GM19043 (cell line): ENCODE measurements at regions not wholly inside any gene's neighbourhood (a gene's known extent, or its start where the extent isn't known, plus 50 kb on each side); places are given as distances from the start of the nearest gene placed in this dataset.
"Not testable (repeated sequence)": the region's sequence is repeated elsewhere in the genome, so short reads cannot be mapped to it uniquely, and the experiment has no call there.

Experiments used
- ATAC-seq: cut with Tn5 transposase; IDR thresholded peaks from one replicate; pipeline ENCODE4 v1.9.1; 2021; ENCODE audit warnings: low read depth; ENCODE audit not compliant: unreplicated experiment

DNA sequence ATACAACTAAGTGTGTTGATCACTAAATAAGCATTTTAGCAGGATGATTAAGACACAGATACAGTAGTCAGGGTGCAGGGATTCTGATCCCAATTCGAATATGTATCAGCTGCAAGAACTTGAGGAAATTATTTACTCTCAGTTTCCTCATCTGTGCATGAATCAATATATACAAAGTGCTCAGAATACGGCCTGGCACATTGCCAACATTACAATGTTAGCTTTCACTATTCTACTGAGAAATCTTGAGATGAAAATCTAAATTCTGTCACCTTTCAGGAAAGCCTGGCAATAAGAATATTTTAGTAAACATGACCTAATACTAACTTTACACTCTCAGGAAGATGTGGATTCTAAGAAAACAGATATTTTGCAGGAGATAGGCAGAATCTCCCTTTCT is 1001.6 kb upstream of the IGFBP7 start:
- ATAC-seq = no peak

DNA sequence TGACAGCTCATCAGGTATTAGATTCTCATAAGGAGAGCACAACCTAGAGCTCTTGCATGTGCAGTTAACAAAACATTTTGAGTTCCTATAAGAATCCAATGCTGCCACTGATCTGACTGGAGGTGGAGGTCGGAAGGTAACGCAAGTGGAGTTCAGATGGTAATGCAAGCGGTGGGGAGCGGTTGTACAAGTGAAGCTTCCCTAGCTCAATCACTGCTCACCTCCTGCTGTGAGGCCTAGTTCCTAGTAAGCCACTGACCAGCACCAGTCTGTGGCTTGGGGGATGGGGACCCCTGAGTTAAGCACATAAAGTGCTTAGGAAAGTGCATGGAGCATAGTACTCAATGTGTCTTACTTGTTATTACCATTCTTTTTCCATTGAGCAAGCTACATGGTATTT is 983.2 kb upstream of the IGFBP7 start:
- no peak for ATAC-seq

DNA sequence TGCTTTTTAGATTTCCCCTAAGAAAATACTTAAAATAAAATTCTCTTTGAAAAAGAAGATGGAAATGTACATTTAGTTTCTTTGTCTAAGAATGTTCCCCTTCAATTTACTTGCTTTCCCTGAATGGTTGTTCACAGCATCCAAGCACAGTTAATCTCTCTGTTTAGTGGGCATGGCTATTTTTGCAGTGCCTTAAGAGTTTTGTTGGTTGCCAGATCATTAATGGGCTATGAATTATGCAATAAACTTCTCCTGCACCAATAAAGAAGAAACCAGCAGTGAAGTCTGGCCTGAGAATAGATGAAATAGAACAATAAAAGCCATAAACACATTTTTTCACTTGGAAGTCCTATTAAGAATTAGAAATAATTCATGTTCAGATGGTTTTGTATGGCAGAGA is 980.4 kb upstream of the IGFBP7 start:
- ATAC-seq = no peak

DNA sequence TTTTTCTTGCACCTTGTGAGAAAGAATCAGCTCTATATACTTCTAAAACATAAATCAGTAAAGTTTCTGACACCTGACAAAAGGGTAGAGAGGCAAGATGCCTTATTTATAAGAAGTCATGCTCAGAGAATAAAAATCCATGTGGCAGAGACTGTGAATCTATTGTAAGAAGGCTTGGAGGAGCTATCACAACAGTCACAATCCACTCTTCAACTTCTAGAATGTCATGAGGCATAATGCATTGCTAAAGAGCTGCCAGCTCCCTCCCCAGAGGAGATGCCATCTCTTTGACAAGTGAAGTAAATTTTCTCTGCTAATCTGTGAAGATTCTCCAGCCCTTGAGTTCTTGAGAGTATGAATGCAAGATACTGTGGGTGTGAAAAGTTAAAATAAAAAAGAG is 971.2 kb upstream of the IGFBP7 start:
- ATAC-seq = no peak

DNA sequence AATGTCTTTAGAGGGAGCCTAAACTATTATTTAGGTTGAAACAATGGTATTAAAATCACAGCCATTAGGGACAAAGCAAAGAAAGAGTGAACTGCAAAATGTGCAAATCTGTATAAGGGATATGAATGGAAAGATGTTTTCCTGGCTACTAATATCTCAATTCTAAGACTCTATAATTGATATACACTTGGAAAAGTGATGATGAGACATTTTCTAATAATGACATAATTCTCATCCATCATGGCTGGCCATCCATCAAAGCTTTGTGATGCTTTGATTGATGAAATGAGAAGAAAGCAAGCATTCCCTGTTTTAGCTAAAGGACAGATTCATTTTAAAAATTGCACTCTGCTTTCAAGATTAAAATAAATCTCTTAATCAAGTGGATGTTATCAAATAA is 965.5 kb upstream of the IGFBP7 start:
- no peak for ATAC-seq

DNA sequence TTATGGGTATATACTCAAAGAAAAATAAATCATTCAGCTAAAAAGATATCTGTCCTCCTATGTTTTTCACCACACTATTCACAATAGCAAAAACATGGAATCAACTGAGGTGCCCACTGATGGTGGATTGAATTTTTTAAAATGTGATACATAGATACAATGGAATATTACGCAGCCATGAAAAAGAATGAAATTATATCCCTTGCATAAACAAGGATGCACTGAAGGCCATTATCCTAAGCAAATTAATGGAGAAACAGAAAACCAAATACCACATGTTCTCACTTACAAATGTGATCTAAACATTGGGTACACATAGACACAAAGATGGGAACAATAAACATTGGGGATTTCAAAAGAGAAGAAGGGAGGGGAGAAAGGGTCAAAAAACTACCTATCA is 964.2 kb upstream of the IGFBP7 start:
- no peak for ATAC-seq

DNA sequence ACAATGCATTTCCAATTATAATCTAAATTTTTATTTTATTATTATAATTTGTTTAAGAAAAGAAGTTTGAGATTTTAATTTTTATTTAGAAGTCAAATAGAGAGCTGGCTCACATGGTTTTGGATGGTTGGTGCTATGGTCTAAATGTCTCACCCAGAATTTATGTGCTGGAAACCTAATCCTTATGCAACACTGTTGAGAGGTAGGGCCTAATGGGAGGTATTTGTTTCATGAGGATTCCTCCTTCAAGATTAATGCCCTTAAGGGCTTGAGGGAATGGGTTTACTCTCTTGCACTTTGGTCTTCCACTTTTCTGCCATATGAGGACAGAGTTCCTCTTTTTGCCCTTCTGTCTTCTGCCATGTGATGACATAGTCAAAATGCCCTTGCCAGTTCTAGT is 960.5 kb upstream of the IGFBP7 start:
- no peak for ATAC-seq

DNA sequence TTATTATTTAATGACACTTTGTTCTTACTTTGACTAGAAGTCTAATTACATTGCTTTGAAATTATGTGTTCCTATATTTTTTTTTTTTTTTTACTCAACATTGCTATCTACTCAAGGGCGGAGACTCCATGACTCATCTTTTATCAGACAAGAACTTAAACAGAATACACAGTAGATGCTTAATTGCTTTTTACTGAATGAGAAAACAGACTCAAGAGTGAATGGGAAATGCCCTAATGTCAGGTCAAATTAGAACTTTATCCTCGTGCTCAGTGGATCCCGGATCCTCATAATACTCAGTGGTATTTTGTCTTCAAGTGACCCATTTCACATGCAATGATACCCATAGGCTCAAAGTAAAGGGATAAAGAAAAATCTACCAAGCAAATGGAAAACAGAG is 954.5 kb upstream of the IGFBP7 start:
- no peak for ATAC-seq

DNA sequence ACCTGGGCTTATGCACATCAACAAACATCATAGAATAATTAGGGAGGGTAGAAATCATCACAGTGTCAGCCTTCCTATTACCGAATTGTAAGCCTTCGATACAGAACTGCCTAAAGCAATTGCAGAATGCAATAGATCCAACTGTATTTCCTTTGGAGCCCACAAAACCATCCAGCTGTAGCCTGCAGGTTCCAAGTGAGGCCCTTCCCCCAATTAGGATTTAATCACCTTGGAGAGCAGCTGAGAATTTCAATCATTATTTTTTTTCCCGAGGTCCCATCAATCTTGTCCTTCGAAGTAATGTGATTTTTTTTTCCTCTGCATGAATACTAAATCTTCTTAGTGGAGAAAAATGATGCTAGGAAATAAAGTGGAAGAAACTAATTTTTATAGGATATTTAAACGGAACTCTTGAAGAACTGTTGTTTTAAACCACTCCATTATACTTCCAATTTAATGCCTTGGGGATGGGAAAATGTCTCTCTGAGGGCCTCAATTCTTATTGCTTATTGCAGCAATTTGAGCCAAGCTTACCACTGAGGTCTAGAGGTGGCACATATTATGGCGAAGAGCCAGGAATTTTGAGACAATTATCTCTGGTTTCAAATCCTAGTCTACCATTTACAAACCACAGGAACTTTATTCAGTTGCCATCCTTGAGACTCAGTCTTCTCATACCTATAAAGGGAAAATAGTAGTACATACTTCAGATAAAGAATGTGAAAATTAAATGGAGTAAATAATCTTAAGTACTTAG is 953.4 kb upstream of the IGFBP7 start:
- no peak for ATAC-seq

DNA sequence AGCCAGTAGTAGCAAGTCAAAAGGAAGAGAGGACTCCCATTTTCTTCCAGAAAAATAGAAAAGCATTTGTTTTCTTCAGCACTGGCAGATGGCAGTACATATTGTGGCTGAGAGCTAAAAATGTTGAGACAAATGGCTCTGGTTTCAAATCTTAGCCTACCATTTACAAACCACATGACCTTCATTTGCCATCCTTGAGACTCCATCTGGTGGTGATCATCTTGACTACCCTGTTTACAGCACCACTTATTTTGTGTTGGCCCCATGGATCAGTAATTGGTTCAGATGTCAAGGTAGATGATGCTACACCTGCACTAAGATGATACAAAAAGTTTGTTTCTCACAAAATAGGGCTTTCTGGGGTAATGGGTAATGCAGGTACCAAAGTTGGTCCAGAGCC is 951.8 kb upstream of the IGFBP7 start:
- no peak for ATAC-seq

DNA sequence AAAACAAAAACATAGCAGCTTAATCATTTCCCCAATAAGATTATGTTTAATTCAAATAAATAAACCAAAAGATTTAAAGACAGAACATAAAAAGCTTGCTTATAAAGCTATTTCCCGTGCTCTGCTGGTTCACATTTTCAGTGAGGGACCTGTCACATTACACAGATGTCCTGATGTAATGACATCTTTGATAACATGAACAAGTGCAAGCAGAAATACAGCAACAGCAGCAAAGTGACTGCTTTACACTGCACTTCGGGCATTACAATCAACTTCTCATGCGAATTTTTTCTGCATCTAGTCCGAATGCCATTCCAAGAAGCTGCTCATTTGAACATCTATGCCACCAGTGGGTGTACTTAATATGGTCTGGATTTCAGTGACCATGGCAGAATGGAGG is 940.3 kb upstream of the IGFBP7 start:
- no peak for ATAC-seq

DNA sequence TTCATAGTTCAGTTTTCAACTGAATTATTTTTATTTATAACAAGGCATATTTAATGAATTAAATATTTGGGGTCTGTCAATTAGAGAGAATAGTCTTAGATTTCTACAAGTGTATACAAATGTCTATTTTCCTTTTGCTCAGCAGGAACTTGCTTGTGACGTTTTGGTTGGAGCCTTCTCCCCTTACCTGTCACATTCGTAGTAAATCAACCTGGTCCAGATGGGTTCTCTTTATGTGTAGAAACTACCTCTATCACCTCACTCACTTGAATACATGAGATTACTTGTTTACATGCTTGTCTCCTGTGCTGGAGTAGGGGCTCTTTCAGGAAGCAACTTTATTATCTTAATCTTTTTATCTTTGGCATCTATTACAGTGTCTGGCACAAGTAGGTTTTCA is 938.3 kb upstream of the IGFBP7 start:
- ATAC-seq = no peak

DNA sequence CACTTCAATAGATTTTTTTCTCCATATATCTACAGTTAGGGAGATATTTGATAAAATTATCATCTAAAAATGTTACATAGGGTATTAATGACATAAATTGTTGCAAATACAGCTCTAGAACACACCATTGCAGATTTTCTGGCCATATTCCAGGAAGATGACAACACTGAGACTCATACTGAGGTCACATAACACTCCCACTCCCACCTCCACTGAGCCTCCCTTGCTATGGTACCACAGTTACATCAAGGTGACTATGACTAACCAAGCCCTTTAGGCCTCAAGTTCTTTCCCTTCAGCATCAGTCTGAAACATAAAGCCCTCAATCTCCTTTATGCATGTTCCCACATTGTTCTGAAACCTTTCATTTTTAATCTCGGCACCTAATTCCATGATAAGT is 932.0 kb upstream of the IGFBP7 start:
- no peak for ATAC-seq

DNA sequence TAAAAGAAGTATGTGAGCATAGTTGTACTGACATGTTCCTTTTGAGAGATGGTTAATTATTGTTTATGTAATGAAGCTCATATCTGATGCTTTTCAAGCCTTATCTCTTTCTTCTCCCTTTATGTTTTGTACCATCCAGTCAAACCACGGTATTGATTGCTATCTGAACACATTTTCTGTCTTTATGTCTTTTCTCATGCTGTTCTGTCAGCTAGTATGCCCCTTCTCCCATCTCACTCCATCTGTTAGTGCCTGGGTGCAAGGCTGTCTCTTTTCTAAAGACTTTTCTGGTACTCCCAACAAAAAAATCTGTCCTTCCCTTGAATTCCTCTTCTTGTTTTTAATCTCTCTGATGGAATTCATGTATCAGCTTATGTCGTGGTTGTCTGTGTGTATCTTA is 883.8 kb upstream of the IGFBP7 start:
- ATAC-seq = no peak

DNA sequence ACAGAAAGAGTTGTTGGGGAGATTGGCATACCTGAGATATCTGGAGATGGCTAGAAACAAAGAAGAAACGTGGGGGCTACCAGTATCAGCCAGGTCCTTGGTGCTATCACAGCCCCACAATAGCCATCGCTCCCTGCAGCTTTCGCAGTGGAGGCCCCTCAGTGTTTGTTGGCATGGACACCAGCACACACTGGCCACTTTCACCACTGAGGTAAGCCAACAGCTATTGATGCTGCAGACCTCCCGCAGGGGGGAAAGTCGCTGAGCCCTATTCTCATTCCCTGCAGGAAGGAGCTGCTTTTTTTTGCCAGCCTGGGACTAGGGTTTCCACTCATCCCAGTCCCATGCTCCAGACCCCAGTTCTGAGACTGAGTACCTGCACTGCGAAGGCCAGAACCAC is 879.2 kb upstream of the IGFBP7 start:
- ATAC-seq = no peak

DNA sequence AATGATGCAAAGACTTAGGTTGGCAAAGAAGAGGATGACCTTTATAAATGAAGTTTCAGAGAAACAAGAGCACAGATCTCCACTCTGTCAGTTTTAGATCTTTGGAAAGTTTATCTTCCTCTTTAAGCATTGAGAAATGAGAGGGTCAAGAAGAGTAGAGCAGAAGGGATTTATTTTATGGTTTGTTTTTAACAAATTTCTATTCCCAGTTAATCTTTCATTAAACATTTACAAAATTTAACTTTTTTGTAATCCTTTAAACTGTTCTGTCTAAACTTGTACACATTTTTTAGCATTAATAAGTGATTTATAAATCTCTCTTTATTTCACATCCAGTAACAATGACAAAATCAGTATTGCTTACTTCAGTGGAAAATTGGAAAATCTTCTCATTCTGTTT is 875.0 kb upstream of the IGFBP7 start:
- ATAC-seq = no peak

DNA sequence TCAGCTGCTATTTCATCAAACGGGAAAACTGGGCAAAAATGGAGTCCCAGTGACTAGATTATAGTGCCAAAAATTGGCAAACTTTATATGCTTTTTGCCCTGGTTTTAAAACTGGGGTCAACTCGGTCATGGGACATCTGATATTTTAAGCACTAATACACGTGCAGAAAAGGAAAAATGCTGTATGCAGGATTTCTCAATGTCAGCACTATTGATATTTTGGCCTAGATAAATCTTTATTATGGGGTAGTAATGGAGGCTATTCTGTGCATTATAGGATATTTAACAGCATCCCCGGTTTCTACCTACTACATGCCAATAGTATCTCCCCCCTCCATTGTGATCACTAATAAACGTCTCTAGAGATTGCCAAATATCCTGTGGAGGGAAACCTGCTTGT is 870.9 kb upstream of the IGFBP7 start:
- no peak for ATAC-seq

DNA sequence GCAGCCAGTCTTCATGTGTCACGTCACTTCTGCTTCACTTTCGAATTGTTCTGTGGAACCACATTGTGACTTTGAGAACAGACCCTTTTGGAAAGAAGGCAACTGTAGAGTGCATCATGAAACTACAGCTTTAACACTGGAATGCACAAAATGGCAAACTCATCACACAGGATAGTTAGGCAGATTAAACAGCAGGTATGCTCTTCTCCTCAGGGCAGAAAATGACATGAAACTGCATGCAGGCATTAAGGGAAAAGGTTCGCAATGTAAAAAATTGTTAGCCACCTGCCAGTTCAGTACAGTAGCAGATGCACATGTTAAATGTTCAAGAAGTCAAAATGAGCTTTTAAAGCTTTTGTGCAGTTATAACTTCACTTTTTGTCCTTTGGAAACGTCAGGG is 864.6 kb upstream of the IGFBP7 start:
- no peak for ATAC-seq

DNA sequence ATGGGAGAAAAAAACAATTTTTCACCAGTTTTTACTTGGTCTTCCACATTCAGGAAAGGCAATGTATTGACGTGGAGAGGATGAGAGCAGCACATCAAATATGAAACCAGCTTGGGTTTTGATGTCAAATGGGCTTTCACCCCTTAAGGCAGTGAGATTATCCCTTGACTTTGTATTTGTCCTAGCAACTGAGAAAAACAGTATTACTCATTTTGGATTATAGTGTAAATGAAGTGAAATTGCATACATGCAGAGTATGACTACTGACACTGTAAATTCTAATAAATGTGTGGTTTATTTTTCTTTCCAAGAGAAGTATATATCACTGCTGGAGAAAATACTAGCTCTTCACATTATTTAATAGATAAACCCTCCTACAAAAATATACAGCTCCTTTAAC is 863.6 kb upstream of the IGFBP7 start:
- no peak for ATAC-seq

DNA sequence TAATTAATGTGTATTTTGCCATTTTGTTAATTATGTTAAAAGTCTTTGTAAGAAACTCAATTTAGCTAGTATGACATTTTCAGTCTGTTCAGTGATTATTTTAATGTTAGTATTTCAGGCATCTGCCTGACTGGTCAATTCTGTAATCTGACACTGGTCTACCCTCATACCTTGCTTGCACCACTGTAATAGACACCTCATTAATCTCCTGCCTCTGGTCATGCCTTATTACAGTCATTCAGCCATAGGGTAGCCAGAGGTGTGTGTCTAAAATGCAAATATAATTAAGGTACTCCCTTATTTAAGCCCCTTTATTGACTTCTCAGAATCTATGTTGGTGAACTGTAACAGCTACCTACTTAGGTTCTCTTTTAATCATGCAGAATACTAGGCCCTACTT is 861.1 kb upstream of the IGFBP7 start:
- no peak for ATAC-seq

DNA sequence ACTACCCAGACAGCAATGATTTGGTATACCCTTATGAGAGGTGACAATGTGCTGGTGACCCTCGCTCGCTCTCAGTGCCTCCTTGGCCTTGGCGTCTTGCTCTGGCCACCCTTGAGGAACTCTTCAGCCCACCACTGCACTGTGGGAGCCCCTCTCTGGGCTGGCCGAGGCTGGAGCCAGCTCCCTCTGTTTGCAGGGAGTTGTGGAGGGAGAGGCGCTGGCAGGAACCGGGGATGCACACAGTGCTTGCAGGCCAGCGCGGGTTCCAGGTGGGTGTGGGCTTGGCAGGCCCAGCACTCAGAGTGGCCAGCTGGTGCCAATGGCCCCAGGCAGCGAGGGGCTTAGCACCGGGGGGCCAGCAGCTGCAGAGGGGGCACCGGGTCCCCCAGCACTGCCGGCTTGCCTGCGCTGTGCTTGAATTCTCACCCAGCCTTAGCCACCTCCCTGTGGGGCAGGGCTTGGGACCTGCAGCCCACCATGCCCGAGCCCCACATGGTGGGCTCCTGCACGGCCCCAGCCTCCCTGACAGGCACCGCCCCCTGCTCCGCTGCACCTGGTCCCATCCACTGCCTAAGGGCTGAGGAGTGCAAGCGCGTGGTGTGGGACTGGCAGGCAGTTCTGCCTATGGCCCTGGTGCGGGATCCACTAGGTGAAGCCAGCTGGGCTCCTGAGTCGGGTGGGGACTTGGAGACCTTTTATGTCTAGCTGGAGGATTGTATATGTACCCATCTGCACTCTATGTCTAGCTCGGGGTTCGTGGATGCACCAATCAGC is 857.0 kb upstream of the IGFBP7 start:
- no peak for ATAC-seq

DNA sequence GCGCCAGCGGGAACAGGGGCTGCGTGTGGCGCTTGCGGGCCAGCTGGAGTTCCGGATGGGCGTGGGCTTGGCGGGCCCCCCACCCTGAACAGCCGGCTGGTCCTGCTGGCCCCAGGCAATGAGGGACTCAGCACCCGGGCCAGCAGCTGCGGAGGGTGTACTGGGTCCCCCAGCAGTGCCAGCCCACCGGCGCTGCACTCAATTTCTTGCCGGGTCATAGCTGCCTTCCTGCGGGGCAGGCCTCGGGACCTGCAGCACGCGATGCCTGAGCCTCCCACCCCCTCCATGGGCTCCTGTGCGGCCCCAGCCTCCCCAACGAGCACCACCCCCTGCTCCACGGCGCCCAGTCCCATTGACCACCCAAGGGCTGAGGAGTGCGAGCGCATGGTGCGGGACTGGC is 855.2 kb upstream of the IGFBP7 start:
- ATAC-seq = not testable (repeated sequence)
